Left lobe of liver (tissue), 2 donors: ENCODE measurements at regions not wholly inside any gene's neighbourhood (a gene's known extent, or its start where the extent isn't known, plus 50 kb on each side); places are given as distances from the start of the nearest gene placed in this dataset.
A peak's percentile ranks its signal among the peaks of the same experiment; 100 is the strongest.
"Not testable (repeated sequence)": the region's sequence is repeated elsewhere in the genome, so short reads cannot be mapped to it uniquely, and the experiment has no call there.

Experiments used
- ATAC-seq: fragments of 200-7000 bp; cut with Tn5 transposase; one replicate; pipeline ENCODE4 v1.9.1; 2020; ENCODE audit warnings: mild to moderate bottlenecking, moderate library complexity
- DNase-seq: peaks from one replicate; pipeline ENCODE4 v3.0.0-alpha.2; 2020; ENCODE audit warnings: low spot score
- donor health status: DM: no; HTN: no; CAD: no; lungs with moderate emphysema.
- donor health status: DM: no; HTN: yes; CAD: no.

- DNase-seq, result no peak
- no peak for ATAC-seq
Measured at GRCh38 chr17:70892527-70892926, 723.2 kb downstream of the KCNJ2 start.

- DNase-seq (no peak), ATAC-seq (peak; percentile 60)
Measured at GRCh38 chr17:70896843-70897242, 727.5 kb downstream of the KCNJ2 start.

GRCh38 chr17:70897446-70897845 is 728.1 kb downstream of the KCNJ2 start:
- DNase-seq, result no peak
- ATAC-seq, result no peak

- ATAC-seq, result no peak
- DNase-seq, result no peak
Measured at GRCh38 chr17:70901870-70902269, 732.5 kb downstream of the KCNJ2 start.

GRCh38 chr17:70905796-70906195 is 736.5 kb downstream of the KCNJ2 start:
- ATAC-seq, result peak; percentile 20

GRCh38 chr17:70906808-70907207 is 737.5 kb downstream of the KCNJ2 start:
- ATAC-seq, result no peak
- DNase-seq, result no peak

More at GRCh38 chr17:70905796-70906195, 736.5 kb downstream of the KCNJ2 start:
- no peak for DNase-seq

- no peak for DNase-seq
- ATAC-seq, result peak; percentile 47
Measured at GRCh38 chr17:70912716-70913485, 743.6 kb downstream of the KCNJ2 start.

- ATAC-seq (peak; percentile 89), DNase-seq (no peak)
Measured at GRCh38 chr17:70916469-70916868, 747.1 kb downstream of the KCNJ2 start.

GRCh38 chr17:70919241-70919640 is 749.9 kb downstream of the KCNJ2 start:
- no peak for ATAC-seq
- no peak for DNase-seq

- ATAC-seq (no peak), DNase-seq (no peak)
Measured at GRCh38 chr17:70920416-70920815, 751.1 kb downstream of the KCNJ2 start.

- DNase-seq, result no peak
- ATAC-seq, result no peak
Measured at GRCh38 chr17:70922268-70922667, 752.9 kb downstream of the KCNJ2 start.

GRCh38 chr17:70924776-70925175 is 755.4 kb downstream of the KCNJ2 start:
- DNase-seq (no peak), ATAC-seq (no peak)

GRCh38 chr17:70929226-70929625 is 759.9 kb downstream of the KCNJ2 start:
- no peak for ATAC-seq

GRCh38 chr17:70934231-70934630 is 764.9 kb downstream of the KCNJ2 start:
- DNase-seq (no peak), ATAC-seq (no peak)

More at GRCh38 chr17:70929226-70929625, 759.9 kb downstream of the KCNJ2 start:
- no peak for DNase-seq

- no peak for DNase-seq
- ATAC-seq, result no peak
Measured at GRCh38 chr17:70934835-70935234, 765.5 kb downstream of the KCNJ2 start.

GRCh38 chr17:70936724-70937123 is 767.4 kb downstream of the KCNJ2 start:
- ATAC-seq, result peak; percentile 70
- peak; percentile 48 for DNase-seq

- DNase-seq, result peak; percentile 71
- ATAC-seq, result peak; percentile 92
Measured at GRCh38 chr17:70938336-70938735, 769.0 kb downstream of the KCNJ2 start.

- DNase-seq (peak; percentile 60), ATAC-seq (peak; percentile 59)
Measured at GRCh38 chr17:70945386-70945785, 776.1 kb downstream of the KCNJ2 start.

- DNase-seq (no peak), ATAC-seq (peak; percentile 53)
Measured at GRCh38 chr17:70947215-70947614, 777.9 kb downstream of the KCNJ2 start.

- DNase-seq (peak; percentile 63), ATAC-seq (peak; percentile 86)
Measured at GRCh38 chr17:70947636-70948565, 778.6 kb downstream of the KCNJ2 start.

GRCh38 chr17:70953140-70953539 is 783.8 kb downstream of the KCNJ2 start:
- ATAC-seq, DNase-seq: not testable (repeated sequence)

- DNase-seq (no peak), ATAC-seq (no peak)
Measured at GRCh38 chr17:70955441-70955840, 786.1 kb downstream of the KCNJ2 start.
